ENCODE measurements at regions not wholly inside any gene's neighbourhood (a gene's known extent, or its start where the extent isn't known, plus 50 kb on each side); places are given as distances from the start of the nearest gene placed in this dataset.
A peak's percentile ranks its signal among the peaks of the same experiment; 100 is the strongest.
"Not testable (repeated sequence)": the region's sequence is repeated elsewhere in the genome, so short reads cannot be mapped to it uniquely, and the experiment has no call there.

GRCh38 chr12:131624369-131624739 lies 86.5 kb upstream of the SFSWAP start:
- 75% methylated on average over 3 of the region's 3 CpGs; no CpG with 5 or more reads in 1 of the 2 experiments for WGBS, 2 experiments (ENCODE audit: extremely low coverage in 1 of 2, insufficient coverage in 1 of 2, insufficient read length in 1 of 2, insufficient replicate concordance in 2 of 2, low coverage in 1 of 2, low lambda C conversion rate in 2 of 2, missing lambda C conversion rate in 1 of 2)
- Histone ChIP-seq H2BK12ac (ENCODE audit: low read depth, low read length) (peak overlapping the region; percentile 78; the same call in 1 of the 2 replicates), H2AK5ac (ENCODE audit: low read depth, low read length) (0 out of 2 replicates have a peak overlapping the region, but pooled peaks have one; percentile 77), H2BK20ac (ENCODE audit: low read length) (peak overlapping the region; percentile 97), H3K4ac (replicated peaks; ENCODE audit: insufficient read length, low read depth, low read length) (peak overlapping the region; percentile 85), H3K4me3 (ENCODE audit: extremely low read depth in 1 of 4, insufficient read depth in 2 of 4, low read depth in 3 of 4, low read length in 4 of 4) (peak overlapping the region in 1 of 4 experiments; percentile 35; a peak in 1 of 8 replicates), H4K91ac (replicated peaks; ENCODE audit: insufficient read length, low read length) (peak overlapping the region; percentile 92), H3K4me2 (ENCODE audit: insufficient read depth in 1 of 2, low read depth in 2 of 2, low read length in 2 of 2) (peak overlapping the region; percentile 37 to 52; a peak in 3 of 4 replicates), H3K4me1 (replicated peaks in 1 of 4; ENCODE audit: control insufficient read depth in 3 of 4, insufficient read depth in 4 of 4, low read length in 3 of 4) (peaks cover 0 to 34% (median 21%) of the 10 kb centered on the region in 4 experiments; a peak in 6 of 7 replicates), H3K18ac (ENCODE audit: extremely low read depth, low read length) (peak overlapping the region; percentile 93), H2BK5ac (ENCODE audit: low read depth, low read length) (peak overlapping the region; percentile 93; the same call in 1 of the 2 replicates)
- FAIRE-seq, result peak; percentile 48
- not testable (repeated sequence) for H3K27ac ChIP-seq (ENCODE audit: low read depth, low read length); H3K36me3 ChIP-seq (ENCODE audit: control insufficient read depth in 2 of 4, insufficient read depth in 4 of 4, low read length in 3 of 4); H2BK15ac ChIP-seq (ENCODE audit: low read length); H3K23me2 ChIP-seq (ENCODE audit: low read depth, low read length); H2AFZ ChIP-seq (ENCODE audit: low read length); H4K20me1 ChIP-seq (replicated peaks in 1 of 2; ENCODE audit: control insufficient read depth in 1 of 2, insufficient read depth in 2 of 2, low read length in 2 of 2); H3K79me1 ChIP-seq (ENCODE audit: low read depth, low read length); H3K14ac ChIP-seq (ENCODE audit: insufficient read length); DNase-seq (ENCODE audit: low read depth in 1 of 2, low spot score in 2 of 2); H3K56ac ChIP-seq (replicated peaks; ENCODE audit: insufficient read length, low read depth, low read length); H2BK120ac ChIP-seq (replicated peaks; ENCODE audit: low read depth, low read length); H3K79me2 ChIP-seq (ENCODE audit: control insufficient read depth in 1 of 2, insufficient read depth in 2 of 2, low read length in 2 of 2); H4K5ac ChIP-seq (ENCODE audit: insufficient read length, low read depth, low read length); H3K23ac ChIP-seq (ENCODE audit: insufficient read length); H3K9me3 ChIP-seq (ENCODE audit: insufficient read depth in 2 of 2, low read depth in 1 of 2, low read length in 1 of 2); H3K27me3 ChIP-seq (replicated peaks in 1 of 4; ENCODE audit: control insufficient read depth in 3 of 4, extremely low read depth in 1 of 4, insufficient read depth in 3 of 4, low read length in 3 of 4); H3K9ac ChIP-seq (replicated peaks in 1 of 4; ENCODE audit: extremely low read depth in 1 of 4, low read depth in 3 of 4, low read length in 3 of 4); H4K8ac ChIP-seq (ENCODE audit: extremely low read depth, insufficient read depth, low read length)
- ChIA-PET CTCF (ENCODE audit: partially characterized antibody) (interaction anchor here (0.7 to 1.3 kb wide), 2 partner anchors 282 to 708 kb away, joined by 3 to 4 read pairs; no protein-coding TSS in a partner anchor), POLR2A (ENCODE audit: partially characterized antibody) (interaction anchor here (1.1 to 1.3 kb wide), 2 partner anchors 87 to 281 kb away, joined by 3 to 4 read pairs; partner anchors contain the start of gene SFSWAP)

Measured in H1 (cell line).